Heart left ventricle (tissue), 13 donors: ENCODE measurements at regions not wholly inside any gene's neighbourhood (a gene's known extent, or its start where the extent isn't known, plus 50 kb on each side); places are given as distances from the start of the nearest gene placed in this dataset.

Experiments
- POLR2A ChIP-seq, 2 donors: fragments of 450-650 bp; IDR thresholded peaks; one replicate each; pipeline ENCODE4 v1.6.1; 2017; ENCODE audit warnings: antibody characterized with exemption in 2 of 2, mild to moderate bottlenecking in 2 of 2, moderate library complexity in 2 of 2
- TF ChIP-seq, protein P1 (sequence below), 12 donors: fragments of 200-600 bp; sonication (generic) in 4 of 12; IDR thresholded peaks; one replicate each; pipeline versions ENCODE4 v1.5.0 to v1.8.0; 2018 to 2022; ENCODE audit warnings: antibody characterized with exemption in 12 of 12, mild to moderate bottlenecking in 5 of 12
- donor health status: ischemic (EF 13 %, LVEDD 7.1; RV severe dilation, severe dysfunction).
- donor health status: DM: no; HTN: yes; CAD: no.
- donor health status: DM: no; HTN: no; CAD: no.
- donor health status: ischemic (EF 25% LVEDD 6.9; RV normal size, moderate dysfunction).
- donor health status: ischemic (EF 25% LVEDD 5.7; RV mildly dilated, moderate dysfunction).
- donor health status: ischemic (EF 35%, LVEDD 5.7; RV mildly dilated, moderate dysfunction).
- donor health status: nonischemic (EF 11% LVEDD 7.7; RV severe dilation, severe dysfunction).
- donor health status: DM: yes; HTN: yes; CAD: no.
- donor health status: PGD.
- donor health status: ischemic (EF 29% LVEDD 5.4; RV normal size, mild dysfunction).
- donor health status: nonischemic (EF 23%, LVEDD 6.1; RV moderate dilation, normal function).

DNA sequence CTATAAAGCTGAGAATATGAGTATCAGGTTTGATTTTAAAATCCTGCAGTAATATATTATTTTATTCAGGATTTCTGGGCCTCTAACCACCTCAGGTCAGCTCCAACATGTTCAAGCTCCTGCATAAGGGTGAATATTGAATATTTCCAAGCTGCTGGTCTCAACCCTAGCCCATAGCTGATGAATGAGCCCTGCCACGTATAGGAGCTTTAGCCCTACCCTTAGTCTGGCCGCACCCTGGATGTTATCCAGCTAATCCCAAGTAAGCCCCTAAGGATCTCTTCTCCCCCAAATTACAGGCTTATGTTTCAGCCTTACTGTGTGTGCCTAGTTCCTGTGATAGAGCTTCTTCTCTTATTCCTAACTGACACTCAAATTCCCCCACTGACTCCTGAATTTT is 240.6 kb downstream of the KCTD12 start:
- TF ChIP-seq POLR2A (IDR thresholded peaks at IDR 0.05): no peak
- TF ChIP-seq, protein P1, sequence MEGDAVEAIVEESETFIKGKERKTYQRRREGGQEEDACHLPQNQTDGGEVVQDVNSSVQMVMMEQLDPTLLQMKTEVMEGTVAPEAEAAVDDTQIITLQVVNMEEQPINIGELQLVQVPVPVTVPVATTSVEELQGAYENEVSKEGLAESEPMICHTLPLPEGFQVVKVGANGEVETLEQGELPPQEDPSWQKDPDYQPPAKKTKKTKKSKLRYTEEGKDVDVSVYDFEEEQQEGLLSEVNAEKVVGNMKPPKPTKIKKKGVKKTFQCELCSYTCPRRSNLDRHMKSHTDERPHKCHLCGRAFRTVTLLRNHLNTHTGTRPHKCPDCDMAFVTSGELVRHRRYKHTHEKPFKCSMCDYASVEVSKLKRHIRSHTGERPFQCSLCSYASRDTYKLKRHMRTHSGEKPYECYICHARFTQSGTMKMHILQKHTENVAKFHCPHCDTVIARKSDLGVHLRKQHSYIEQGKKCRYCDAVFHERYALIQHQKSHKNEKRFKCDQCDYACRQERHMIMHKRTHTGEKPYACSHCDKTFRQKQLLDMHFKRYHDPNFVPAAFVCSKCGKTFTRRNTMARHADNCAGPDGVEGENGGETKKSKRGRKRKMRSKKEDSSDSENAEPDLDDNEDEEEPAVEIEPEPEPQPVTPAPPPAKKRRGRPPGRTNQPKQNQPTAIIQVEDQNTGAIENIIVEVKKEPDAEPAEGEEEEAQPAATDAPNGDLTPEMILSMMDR (IDR thresholded peaks at IDR 0.05): no peak
